ENCODE measurements at regions not wholly inside any gene's neighbourhood (a gene's known extent, or its start where the extent isn't known, plus 50 kb on each side); places are given as distances from the start of the nearest gene placed in this dataset.

DNA sequence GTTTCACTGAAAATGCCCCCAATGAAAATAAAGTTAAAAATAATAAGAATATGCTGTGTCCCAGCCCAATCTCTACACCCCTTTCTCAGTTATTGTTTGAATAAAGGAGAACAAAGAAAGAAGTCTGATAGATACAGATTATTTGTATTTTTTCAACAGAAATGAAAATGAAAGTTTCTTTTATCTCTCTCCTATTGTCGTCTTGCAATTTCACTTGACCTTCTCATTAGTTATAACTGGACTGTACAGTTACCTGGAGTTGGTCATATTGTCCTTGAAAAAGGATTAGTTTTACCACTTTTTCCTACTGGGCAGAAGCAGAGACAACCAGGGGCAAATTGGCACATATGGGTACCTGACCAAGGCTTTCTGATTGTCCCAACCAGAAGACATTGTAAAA is 440.0 kb downstream of the PDCD6IP start:
- TF ChIP-seq, protein P1, sequence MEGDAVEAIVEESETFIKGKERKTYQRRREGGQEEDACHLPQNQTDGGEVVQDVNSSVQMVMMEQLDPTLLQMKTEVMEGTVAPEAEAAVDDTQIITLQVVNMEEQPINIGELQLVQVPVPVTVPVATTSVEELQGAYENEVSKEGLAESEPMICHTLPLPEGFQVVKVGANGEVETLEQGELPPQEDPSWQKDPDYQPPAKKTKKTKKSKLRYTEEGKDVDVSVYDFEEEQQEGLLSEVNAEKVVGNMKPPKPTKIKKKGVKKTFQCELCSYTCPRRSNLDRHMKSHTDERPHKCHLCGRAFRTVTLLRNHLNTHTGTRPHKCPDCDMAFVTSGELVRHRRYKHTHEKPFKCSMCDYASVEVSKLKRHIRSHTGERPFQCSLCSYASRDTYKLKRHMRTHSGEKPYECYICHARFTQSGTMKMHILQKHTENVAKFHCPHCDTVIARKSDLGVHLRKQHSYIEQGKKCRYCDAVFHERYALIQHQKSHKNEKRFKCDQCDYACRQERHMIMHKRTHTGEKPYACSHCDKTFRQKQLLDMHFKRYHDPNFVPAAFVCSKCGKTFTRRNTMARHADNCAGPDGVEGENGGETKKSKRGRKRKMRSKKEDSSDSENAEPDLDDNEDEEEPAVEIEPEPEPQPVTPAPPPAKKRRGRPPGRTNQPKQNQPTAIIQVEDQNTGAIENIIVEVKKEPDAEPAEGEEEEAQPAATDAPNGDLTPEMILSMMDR (IDR thresholded peaks at IDR 0.05; ENCODE audit: extremely low read depth in 1 of 2, insufficient read depth in 1 of 2, low read depth in 1 of 2, low read length in 2 of 2): no peak
- TF ChIP-seq MYC (IDR thresholded peaks at IDR 0.05; ENCODE audit: low read depth, low read length): no peak
- TF ChIP-seq POLR2A (IDR thresholded peaks at IDR 0.05; ENCODE audit: low read depth, low read length): no peak
- TF ChIP-seq, protein P2, sequence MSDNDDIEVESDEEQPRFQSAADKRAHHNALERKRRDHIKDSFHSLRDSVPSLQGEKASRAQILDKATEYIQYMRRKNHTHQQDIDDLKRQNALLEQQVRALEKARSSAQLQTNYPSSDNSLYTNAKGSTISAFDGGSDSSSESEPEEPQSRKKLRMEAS (IDR thresholded peaks at IDR 0.05; ENCODE audit: insufficient read depth, insufficient read length): no peak
- TF ChIP-seq EZH2 (IDR thresholded peaks at IDR 0.05; ENCODE audit: borderline replicate concordance, low read depth, low read length, severe bottlenecking): no peak

All from endothelial cell of umbilical vein (primary cell).